Astrocyte (in vitro differentiated cells and primary cell): ENCODE measurements at regions not wholly inside any gene's neighbourhood (a gene's known extent, or its start where the extent isn't known, plus 50 kb on each side); places are given as distances from the start of the nearest gene placed in this dataset.

Experiments used
- DNase-seq: peaks from one replicate; pipeline ENCODE4 v3.0.0-alpha.2; 2010; ENCODE audit warnings: low read depth
- FAIRE-seq: peaks from 2 replicates; lab custom pipeline; 2011; peaks lifted over from hg19 to GRCh38; lab: Jason Lieb, UNC
- H2AFZ ChIP-seq: 2 replicates; pipeline ENCODE4 v1.6.0; 2012; ENCODE audit warnings: low read depth, low read length, inconsistent platforms
- H3K27ac ChIP-seq: 2 replicates; pipeline ENCODE4 v1.5.1; 2011; ENCODE audit warnings: low read depth, low read length, inconsistent platforms
- H3K27me3 ChIP-seq: 2 replicates; pipeline ENCODE4 v1.6.0; 2011; ENCODE audit warnings: low read length, inconsistent platforms; ENCODE audit not compliant: insufficient read depth
- H3K36me3 ChIP-seq: 2 replicates; pipeline ENCODE4 v1.5.1; 2011; ENCODE audit warnings: low read length, inconsistent platforms; ENCODE audit not compliant: insufficient read depth
- H3K4me1 ChIP-seq: 2 replicates; pipeline ENCODE4 v1.5.1; 2011; ENCODE audit warnings: low read length, inconsistent platforms; ENCODE audit not compliant: insufficient read depth
- H3K4me2 ChIP-seq: 2 replicates; pipeline ENCODE4 v1.6.0; 2012; ENCODE audit warnings: low read length, inconsistent platforms
- H3K4me3 ChIP-seq: 2 replicates; pipeline ENCODE4 v1.5.1; 2011; ENCODE audit warnings: low read depth, mild to moderate bottlenecking, low read length, inconsistent platforms; ENCODE audit not compliant: insufficient read depth
- H3K79me2 ChIP-seq: 2 replicates; pipeline ENCODE4 v1.6.0; 2012; ENCODE audit warnings: mild to moderate bottlenecking, low read length, inconsistent platforms; ENCODE audit not compliant: insufficient read depth
- H3K9ac ChIP-seq: 2 replicates; pipeline ENCODE4 v1.6.0; 2012; ENCODE audit warnings: mild to moderate bottlenecking, low read length, inconsistent platforms
- H3K9me3 ChIP-seq: 2 replicates; pipeline ENCODE4 v1.5.1; 2012; ENCODE audit warnings: low read depth, mild to moderate bottlenecking, low read length, inconsistent platforms; ENCODE audit not compliant: insufficient read depth
- H4K20me1 ChIP-seq: 2 replicates; pipeline ENCODE4 v1.6.0; 2012; ENCODE audit warnings: low read length, inconsistent platforms; ENCODE audit not compliant: insufficient read depth
- H3K27ac Mint-ChIP-seq: one replicate; pipeline ENCODE4 v1.8.0; 2021; ENCODE audit warnings: mild to moderate bottlenecking, mixed read lengths; ENCODE audit not compliant: unreplicated experiment
- H3K27me3 Mint-ChIP-seq: one replicate; pipeline ENCODE4 v1.8.0; 2021; ENCODE audit warnings: low read depth, mixed read lengths; ENCODE audit not compliant: unreplicated experiment
- H3K36me3 Mint-ChIP-seq: one replicate; pipeline ENCODE4 v1.8.0; 2021; ENCODE audit warnings: low read depth, mixed read lengths; ENCODE audit not compliant: unreplicated experiment
- H3K4me1 Mint-ChIP-seq: one replicate; pipeline ENCODE4 v1.8.0; 2021; ENCODE audit warnings: low read depth, mixed read lengths; ENCODE audit not compliant: unreplicated experiment
- H3K4me3 Mint-ChIP-seq: one replicate; pipeline ENCODE4 v1.8.0; 2021; ENCODE audit warnings: mild to moderate bottlenecking, moderate library complexity, mixed read lengths; ENCODE audit not compliant: unreplicated experiment
- H3K9me3 Mint-ChIP-seq: one replicate; pipeline ENCODE4 v1.8.0; 2021; ENCODE audit warnings: mild to moderate bottlenecking, mixed read lengths; ENCODE audit not compliant: unreplicated experiment
- CTCF ChIP-seq: IDR thresholded peaks from 2 replicates; pipeline ENCODE4 v1.5.1; 2011; ENCODE audit warnings: low read depth, mild to moderate bottlenecking, inconsistent platforms, low read length, moderate library complexity; ENCODE audit not compliant: insufficient read depth
- EZH2 ChIP-seq: IDR thresholded peaks from 2 replicates; pipeline ENCODE4 v1.6.1; 2012; ENCODE audit warnings: mild to moderate bottlenecking, low read length, inconsistent platforms; ENCODE audit not compliant: insufficient read depth

- Mint-ChIP-seq H3K27ac (no peak overlapping the region), H3K9me3 (peaks cover 5% of the 10 kb centered on the region), H3K36me3 (no peaks in the 10 kb centered on the region), H3K4me1 (no peaks in the 10 kb centered on the region), H3K4me3 (no peak overlapping the region), H3K27me3 (peaks cover 22% of the 10 kb centered on the region)
- Histone ChIP-seq H4K20me1 (no peaks in the 10 kb centered on the region), H3K27ac (no peak overlapping the region), H3K4me2 (no peak overlapping the region), H3K4me1 (no peaks in the 10 kb centered on the region), H2AFZ (no peak overlapping the region), H3K4me3 (no peak overlapping the region), H3K36me3 (no peaks in the 10 kb centered on the region), H3K9me3 (no peaks in the 10 kb centered on the region), H3K9ac (no peak overlapping the region), H3K79me2 (no peaks in the 10 kb centered on the region), H3K27me3 (no peaks in the 10 kb centered on the region)
- no peak for TF ChIP-seq CTCF
- TF ChIP-seq EZH2 = no peak
- DNase-seq (no peak), FAIRE-seq (no peak)
Observed at GRCh38 chr17:56659622-56660021, 66.1 kb downstream of the NOG start.

DNA sequence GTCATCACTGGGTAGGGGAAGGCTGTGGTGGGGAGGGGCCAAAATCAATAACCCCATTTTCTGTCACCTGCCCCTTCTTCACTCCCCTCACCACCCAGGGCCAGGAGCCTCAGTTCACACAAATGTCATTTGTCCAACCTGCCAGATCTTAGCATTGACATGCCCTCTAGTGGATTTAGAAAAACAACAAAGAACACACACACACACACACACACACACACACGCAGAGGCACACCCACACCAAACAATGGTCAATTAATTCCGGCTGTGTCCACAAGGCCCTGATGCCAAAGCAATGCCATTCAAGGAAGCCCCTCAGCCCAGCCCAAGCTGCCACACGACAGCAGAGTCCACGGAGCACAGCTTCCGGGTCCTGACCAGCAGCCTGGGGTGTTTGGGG lies 68.4 kb downstream of the NOG start:
- H3K79me2 ChIP-seq = no peaks in the 10 kb centered on the region
- no peak overlapping the region for H3K27ac ChIP-seq
- no peaks in the 10 kb centered on the region for H3K9me3 ChIP-seq
- TF ChIP-seq EZH2 = no peak
- TF ChIP-seq CTCF = no peak
- FAIRE-seq (no peak), DNase-seq (no peak)
- H3K4me1 Mint-ChIP-seq = no peaks in the 10 kb centered on the region
- peaks cover 3% of the 10 kb centered on the region for H3K27me3 ChIP-seq
- H3K4me3 ChIP-seq = no peak overlapping the region
- no peaks in the 10 kb centered on the region for H4K20me1 ChIP-seq
- no peak overlapping the region for H2AFZ ChIP-seq
- H3K36me3 Mint-ChIP-seq = no peaks in the 10 kb centered on the region
- H3K36me3 ChIP-seq = no peaks in the 10 kb centered on the region
- no peak overlapping the region for H3K9ac ChIP-seq
- no peaks in the 10 kb centered on the region for H3K4me1 ChIP-seq
- H3K27me3 Mint-ChIP-seq = peaks cover 30% of the 10 kb centered on the region
- no peak overlapping the region for H3K27ac Mint-ChIP-seq
- H3K4me2 ChIP-seq = no peak overlapping the region
- H3K9me3 Mint-ChIP-seq = peaks cover 2% of the 10 kb centered on the region
- H3K4me3 Mint-ChIP-seq = no peak overlapping the region

DNA sequence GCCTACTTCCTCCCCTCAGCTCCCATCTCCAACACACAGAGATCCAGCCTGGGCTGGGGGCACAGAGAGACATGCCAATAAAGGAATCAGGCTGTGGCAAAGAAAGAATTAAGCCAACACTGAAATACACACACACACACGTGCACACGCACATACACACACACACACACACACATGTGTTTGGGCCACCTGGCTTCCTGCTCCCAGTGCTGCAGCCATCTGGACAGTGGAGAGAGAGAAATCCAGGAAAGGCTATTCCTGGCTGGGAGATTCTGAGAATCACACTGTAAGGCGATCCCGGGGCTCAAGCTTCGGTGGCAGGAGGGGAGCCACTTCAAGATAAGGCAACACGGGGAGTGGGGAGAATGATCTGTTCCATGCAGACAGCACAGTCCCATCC lies 72.4 kb downstream of the NOG start:
- TF ChIP-seq EZH2 (no peak), CTCF (no peak)
- Histone ChIP-seq H2AFZ (no peak overlapping the region), H3K4me3 (no peak overlapping the region), H4K20me1 (no peaks in the 10 kb centered on the region), H3K4me1 (no peaks in the 10 kb centered on the region), H3K27me3 (peaks cover 6% of the 10 kb centered on the region), H3K36me3 (no peaks in the 10 kb centered on the region), H3K4me2 (no peak overlapping the region), H3K9me3 (no peaks in the 10 kb centered on the region), H3K27ac (no peak overlapping the region), H3K79me2 (no peaks in the 10 kb centered on the region), H3K9ac (no peak overlapping the region)
- DNase-seq (no peak), FAIRE-seq (no peak)
- peaks cover 33% of the 10 kb centered on the region for H3K27me3 Mint-ChIP-seq
- no peaks in the 10 kb centered on the region for H3K4me1 Mint-ChIP-seq
- peaks cover 3% of the 10 kb centered on the region for H3K9me3 Mint-ChIP-seq
- H3K27ac Mint-ChIP-seq = no peak overlapping the region
- H3K4me3 Mint-ChIP-seq = no peak overlapping the region
- H3K36me3 Mint-ChIP-seq = no peaks in the 10 kb centered on the region
